K562 (cell line): ENCODE measurements at regions not wholly inside any gene's neighbourhood (a gene's known extent, or its start where the extent isn't known, plus 50 kb on each side); places are given as distances from the start of the nearest gene placed in this dataset.
A peak's percentile ranks its signal among the peaks of the same experiment; 100 is the strongest.

ENCODE experiments used
- ATAC-seq: fragments of 200-7000 bp; cut with Tn5 transposase; 3 replicates; pipeline ENCODE4 v1.9.1; 2020; ENCODE audit warnings: moderate library complexity
- BruUV-seq: library from RNA; stranded (reverse); fragments of 400-500 nt; replicated peaks from 2 replicates; lab custom pipeline; 2021; lab: Mats Ljungman, UMichigan
- CTCF ChIA-PET: fragments of 300-600 bp; formaldehyde crosslinking; extraction: SDS; loops from one replicate; lab custom pipeline; 2021; ENCODE audit warnings: low intra/inter-chr PET ratio; lab: Yijun Ruan, JAX
- POLR2A ChIA-PET: fragments of 300-600, 350-650 bp; sonication (Branson Sonifier 250); formaldehyde crosslinking; extraction: SDS; loops from one replicate; lab custom pipeline; 2021; ENCODE audit warnings: antibody characterized with exemption, inconsistent platforms; lab: Yijun Ruan, JAX
- DNase-seq, 4 experiments: peaks; one replicate each; pipeline versions ENCODE4 v3.0.0 to v3.0.0-alpha.2; 2011 to 2018; ENCODE audit warnings: low spot score in 3 of 4, mixed read lengths in 3 of 4; ENCODE audit errors: extremely low read depth in 1 of 4
- FAIRE-seq: peaks from 2 replicates; lab custom pipeline; 2011; peaks lifted over from hg19 to GRCh38; lab: Jason Lieb, UNC
- H2AFZ ChIP-seq: 2 replicates; pipeline ENCODE4 v1.6.0; 2011; ENCODE audit warnings: low read depth, low read length, control low read depth, inconsistent platforms
- H3K27ac ChIP-seq: fragments of 200-600 bp; 3 replicates; pipeline ENCODE4 v1.8.0; 2011; ENCODE audit warnings: low read depth, mild to moderate bottlenecking, control low read depth, inconsistent platforms, low read length, moderate library complexity, mixed read lengths; ENCODE audit errors: extremely low read depth
- H3K27me3 ChIP-seq, 2 experiments: fragments of 300-600 bp in 1 of 2; 2 replicates in 1 of 2; 3 replicates in 1 of 2; pipeline versions ENCODE4 v1.6.0 to v1.8.0; 2011; ENCODE audit warnings: inconsistent platforms in 2 of 2, low read length in 2 of 2, mild to moderate bottlenecking in 1 of 2, mixed read lengths in 1 of 2, moderate library complexity in 1 of 2; ENCODE audit not compliant: control insufficient read depth in 2 of 2, insufficient read depth in 2 of 2
- H3K36me3 ChIP-seq: fragments of 300-600 bp; 3 replicates; pipeline ENCODE4 v1.8.0; 2011; ENCODE audit warnings: mild to moderate bottlenecking, low read length, inconsistent platforms; ENCODE audit not compliant: control insufficient read depth, insufficient read depth
- H3K4me1 ChIP-seq, 2 experiments: fragments of 200-600 bp in 1 of 2; replicated peaks in 1 of 2; 2 replicates in 1 of 2; 3 replicates in 1 of 2; pipeline versions ENCODE4 v1.5.1 to v1.8.0; 2011; ENCODE audit warnings: inconsistent platforms in 2 of 2, low read length in 2 of 2, mild to moderate bottlenecking in 1 of 2, mixed read lengths in 1 of 2, moderate library complexity in 1 of 2; ENCODE audit not compliant: control insufficient read depth in 2 of 2, insufficient read depth in 2 of 2
- H3K4me2 ChIP-seq: 2 replicates; pipeline ENCODE4 v1.6.1; 2011; ENCODE audit warnings: low read length, control low read depth, inconsistent platforms, mixed read lengths; ENCODE audit not compliant: insufficient read depth
- H3K4me3 ChIP-seq: fragments of 200-600 bp; sonication (generic), shearing (Covaris generic); 2 replicates; pipeline ENCODE4 v1.5.1; 2016; ENCODE audit warnings: control low read depth, inconsistent platforms
- H3K79me2 ChIP-seq: fragments of 200-600 bp; 3 replicates; pipeline ENCODE4 v1.8.0; 2011; ENCODE audit warnings: low read length, inconsistent platforms; ENCODE audit not compliant: control insufficient read depth, insufficient read depth
- H3K9ac ChIP-seq, 2 experiments: 2 replicates each; pipeline versions ENCODE4 v1.6.0 to v1.6.1; 2011; ENCODE audit warnings: low read depth in 2 of 2, low read length in 2 of 2, control low read depth in 1 of 2, inconsistent platforms in 1 of 2, mild to moderate bottlenecking in 1 of 2, mixed read lengths in 1 of 2; ENCODE audit not compliant: insufficient read depth in 1 of 2
- H3K9me1 ChIP-seq: one replicate; pipeline ENCODE4 v1.6.0; 2011; ENCODE audit warnings: inconsistent platforms, mild to moderate bottlenecking, low read length, moderate library complexity; ENCODE audit not compliant: control insufficient read depth, insufficient read depth
- H3K9me3 ChIP-seq: replicated peaks from 2 replicates; pipeline ENCODE4 v1.5.1; 2011; ENCODE audit warnings: low read depth, low read length, inconsistent platforms; ENCODE audit not compliant: control insufficient read depth, insufficient read depth
- H4K20me1 ChIP-seq: replicated peaks from 2 replicates; pipeline ENCODE4 v1.6.1; 2011; ENCODE audit warnings: low read length, inconsistent platforms, mixed read lengths; ENCODE audit not compliant: control insufficient read depth, insufficient read depth
- BRF1 ChIP-seq: IDR thresholded peaks from 3 replicates; pipeline ENCODE4 v1.6.1; 2011; ENCODE audit warnings: borderline replicate concordance, mild to moderate bottlenecking; ENCODE audit not compliant: insufficient read length; ENCODE audit errors: extremely low read depth
- EHMT2 ChIP-seq: fragments of 450-650 bp; IDR thresholded peaks from 2 replicates; pipeline ENCODE4 v1.6.1; 2018; ENCODE audit warnings: antibody characterized with exemption
- EP300 ChIP-seq: IDR thresholded peaks from 2 replicates; pipeline ENCODE4 v1.6.1; 2012; ENCODE audit warnings: low read length, improper control_type of control experiment
- ETV6 ChIP-seq, 3 experiments: fragments of 150-350 bp in 1 of 3; sonication (generic) in 1 of 3; formaldehyde crosslinking in 1 of 3; IDR thresholded peaks; 2 replicates each; pipeline versions ENCODE4 v1.6.1 to v1.8.0; 2014 to 2022; ENCODE audit warnings: borderline replicate concordance in 2 of 3, low read depth in 2 of 3, antibody characterized with exemption in 1 of 3, low read length in 1 of 3, mild to moderate bottlenecking in 1 of 3, missing genetic modification reagents in 1 of 3
- EZH2 ChIP-seq: IDR thresholded peaks from 2 replicates; pipeline ENCODE4 v1.6.1; 2012; ENCODE audit warnings: low read depth, mild to moderate bottlenecking, inconsistent platforms, low read length, borderline replicate concordance
- FOXJ2 ChIP-seq: fragments of 200-800 bp; sonication (Bioruptor generic); IDR thresholded peaks from 2 replicates; pipeline ENCODE4 v1.6.1; 2016; ENCODE audit warnings: missing genetic modification characterization, missing compliant biosample characterization
- FOXM1 ChIP-seq, 2 experiments: fragments of 450-650 bp in 1 of 2; sonication (generic) in 1 of 2; formaldehyde crosslinking in 1 of 2; IDR thresholded peaks; 2 replicates each; pipeline versions ENCODE4 v1.6.1 to v1.9.0; 2017 to 2022; ENCODE audit warnings: low read depth in 2 of 2, mild to moderate bottlenecking in 2 of 2, missing genetic modification reagents in 1 of 2, moderate library complexity in 1 of 2
- GABPA ChIP-seq: fragments of 200-800 bp; sonication (Bioruptor generic); conservative IDR thresholded peaks from 2 replicates; pipeline ENCODE4 v1.6.1; 2016; ENCODE audit warnings: low read depth, missing genetic modification characterization, missing compliant biosample characterization
- KHSRP ChIP-seq: fragments of 450-650 bp; IDR thresholded peaks from 2 replicates; pipeline ENCODE4 v1.6.1; 2017
- NCOR1 ChIP-seq: fragments of 450-650 bp; IDR thresholded peaks from 2 replicates; pipeline ENCODE4 v1.6.1; 2016; ENCODE audit warnings: mild to moderate bottlenecking, moderate library complexity
- RBM39 ChIP-seq: fragments of 200-400 bp; formaldehyde crosslinking; optimal IDR thresholded peaks from 2 replicates; pipeline ENCODE3; 2018; ENCODE audit warnings: low read depth, low read length
- TCF7 ChIP-seq: sonication (generic); IDR thresholded peaks from 2 replicates; pipeline ENCODE4 v1.6.1; 2016; ENCODE audit warnings: antibody characterized with exemption, borderline replicate concordance
- ZBTB2 ChIP-seq: fragments of 450-650 bp; IDR thresholded peaks from 2 replicates; pipeline ENCODE4 v1.6.1; 2016; ENCODE audit warnings: antibody characterized with exemption
- ZNF197 ChIP-seq: fragments of 200-800 bp; sonication (Bioruptor generic); IDR thresholded peaks from 2 replicates; pipeline ENCODE4 v1.6.1; 2016; ENCODE audit warnings: low read depth, missing genetic modification characterization, missing compliant biosample characterization
- ZNF655 ChIP-seq: fragments of 250-450 bp; sonication (Bioruptor Pico); IDR thresholded peaks from 2 replicates; pipeline ENCODE4 v1.5.0; 2021
- WGBS: fragments of 100-300 bp; shearing (Covaris generic); methylation state at CpG from one replicate; pipeline ENCODE4 v1.1.6; 2016; ENCODE audit warnings: low coverage, mixed read lengths; ENCODE audit not compliant: insufficient coverage; ENCODE audit errors: missing lambda C conversion rate; 5-methylcytosine and 5-hydroxymethylcytosine counted together
- in situ Hi-C: fragments of 300-500 bp; cut with MboI; formaldehyde crosslinking; loops from 4 replicates; pipeline ENCODE4 v1.15.0; 2018; ENCODE audit warnings: inconsistent platforms, mixed read lengths
- intact Hi-C: fragments of 100-400 bp; cut with micrococcal nuclease; formaldehyde crosslinking; loops from 2 replicates; pipeline ENCODE4 v1.14.2; 2022

GRCh38 chr22:22062306-22062793, 79.8 kb upstream of the TOP3B start:
- H3K9me1 ChIP-seq, result no peaks in the 10 kb centered on the region
- FAIRE-seq, result no peak
- TF ChIP-seq NCOR1 (no peak), RBM39 (no peak), ZNF655 (CRISPR knock-in tag) (peak; percentile 73; the same call in 1 of the 2 replicates), EP300 (no peak), ZNF197 (CRISPR knock-in tag) (no peak), EZH2 (no peak), GABPA (tag) (no peak), ZBTB2 (no peak), FOXJ2 (tag) (peak; percentile 42; the same call in 1 of the 2 replicates), ETV6 (IDR thresholded peaks at IDR 0.05; ENCODE audit: borderline replicate concordance in 1 of 2, low read depth in 2 of 2, low read length in 1 of 2) (0 out of 4 replicates have a peak, but pooled peaks of 1 of the 2 experiments have one; percentile 26), ETV6 (CRISPR knock-in tag; IDR thresholded peaks at IDR 0.05; ENCODE audit: borderline replicate concordance) (no peak), TCF7 (no peak), EHMT2 (no peak), FOXM1 (IDR thresholded peaks at IDR 0.05; ENCODE audit: low read depth) (no peak), FOXM1 (CRISPR knock-in tag; IDR thresholded peaks at IDR 0.05; ENCODE audit: low read depth) (no peak), KHSRP (no peak), BRF1 (no peak)

More at GRCh38 chr22:22062306-22062793, 79.8 kb upstream of the TOP3B start:
- 21% methylated on average over 2 of the region's 2 CpGs for WGBS
- Histone ChIP-seq H3K9ac (no peak overlapping the region), H3K79me2 (no peaks in the 10 kb centered on the region), H3K9me3 (no peaks in the 10 kb centered on the region), H3K27ac (no peak overlapping the region), H3K4me3 (no peak overlapping the region), H3K4me1 (peaks cover 3 to 5% of the 10 kb centered on the region in 2 experiments; a peak in 3 of 5 replicates), H4K20me1 (0 out of 2 replicates have a peak, but pooled peaks cover 3% of the 10 kb centered on the region), H3K36me3 (no peaks in the 10 kb centered on the region), H2AFZ (no peak overlapping the region), H3K27me3 (peaks cover 28 to 33% of the 10 kb centered on the region in 2 experiments), H3K4me2 (no peak overlapping the region)
- DNase-seq (no peak), ATAC-seq (no peak)
- in situ Hi-C loops, result no loop called here
- POLR2A ChIA-PET, result interaction anchor here (0.6 to 12.9 kb wide), 15 partner anchors 8 to 883 kb away, joined by 3 to 110 read pairs (median 3); no protein-coding TSS in a partner anchor
- CTCF ChIA-PET, result interaction anchor here (0.6 to 4.1 kb wide), 6 partner anchors 17 to 144 kb away, joined by 3 to 19 read pairs (median 12); no protein-coding TSS in a partner anchor
- no TSS peak for BruUV-seq
- intact Hi-C loops, result loop anchor here (5.0 kb wide), 3 partner anchors 40 to 280 kb away; no protein-coding TSS in a partner anchor
